Activated T-cell treated with anti-CD3 and anti-CD28 coated beads, Interleukin-2, amount 50 U/mL, for 4 hours (primary cell): ENCODE measurements at regions not wholly inside any gene's neighbourhood (a gene's known extent, or its start where the extent isn't known, plus 50 kb on each side); places are given as distances from the start of the nearest gene placed in this dataset.

Experiments
- ATAC-seq, 2 donors: fragments of 200-7000 bp; cut with Tn5 transposase; one replicate each; pipeline ENCODE4 v1.10.0; 2021
- DNase-seq: peaks from one replicate; pipeline ENCODE4 v3.0.0-alpha.2; 2020
- H3K27me3 Mint-ChIP-seq: one replicate; pipeline ENCODE4 v1.8.0; 2021; ENCODE audit warnings: low read depth, mixed read lengths
- H3K36me3 Mint-ChIP-seq: one replicate; pipeline ENCODE4 v1.8.0; 2022; ENCODE audit warnings: mixed read lengths; ENCODE audit not compliant: insufficient read depth
- H3K4me1 Mint-ChIP-seq: one replicate; pipeline ENCODE4 v1.8.0; 2021; ENCODE audit warnings: low read depth, mixed read lengths
- H3K4me3 Mint-ChIP-seq: one replicate; pipeline ENCODE4 v1.8.0; 2021; ENCODE audit warnings: mild to moderate bottlenecking, moderate library complexity, mixed read lengths
- H3K9me3 Mint-ChIP-seq: one replicate; pipeline ENCODE4 v1.8.0; 2021; ENCODE audit warnings: mixed read lengths

DNA sequence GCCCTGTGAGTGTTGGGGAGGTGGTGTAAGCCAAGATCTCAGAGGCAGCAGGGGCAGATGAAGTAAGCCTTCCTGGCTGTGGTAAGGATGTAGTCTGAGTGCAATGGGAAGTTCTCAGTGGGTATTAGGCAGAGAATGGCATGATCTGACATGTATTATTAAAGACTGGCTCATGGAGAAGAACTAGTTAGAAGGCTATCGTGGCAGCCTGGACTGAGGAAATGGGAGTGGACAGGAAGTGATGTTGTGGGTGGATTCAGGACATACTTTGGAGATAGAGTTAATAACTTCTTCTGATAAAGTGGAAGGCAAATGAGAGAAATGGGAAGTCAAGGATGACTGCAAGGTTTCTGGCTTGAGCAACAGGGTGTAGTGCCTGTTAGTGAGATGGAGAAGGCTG is 250.9 kb upstream of the CFAP20DC start:
- Mint-ChIP-seq H3K9me3 (peaks cover 12% of the 10 kb centered on the region), H3K4me3 (no peak overlapping the region), H3K36me3 (no peaks in the 10 kb centered on the region), H3K4me1 (no peaks in the 10 kb centered on the region), H3K27me3 (no peaks in the 10 kb centered on the region)
- ATAC-seq = no peak
- DNase-seq = no peak

- no peaks in the 10 kb centered on the region for H3K27me3 Mint-ChIP-seq
- no peaks in the 10 kb centered on the region for H3K4me1 Mint-ChIP-seq
- peaks cover 14% of the 10 kb centered on the region for H3K9me3 Mint-ChIP-seq
- H3K36me3 Mint-ChIP-seq = peaks cover 2% of the 10 kb centered on the region
- ATAC-seq (no peak), DNase-seq (no peak)
- H3K4me3 Mint-ChIP-seq = no peak overlapping the region
These were observed 249.7 kb upstream of the CFAP20DC start for GRCh38 chr3:59299561-59299960.

DNA sequence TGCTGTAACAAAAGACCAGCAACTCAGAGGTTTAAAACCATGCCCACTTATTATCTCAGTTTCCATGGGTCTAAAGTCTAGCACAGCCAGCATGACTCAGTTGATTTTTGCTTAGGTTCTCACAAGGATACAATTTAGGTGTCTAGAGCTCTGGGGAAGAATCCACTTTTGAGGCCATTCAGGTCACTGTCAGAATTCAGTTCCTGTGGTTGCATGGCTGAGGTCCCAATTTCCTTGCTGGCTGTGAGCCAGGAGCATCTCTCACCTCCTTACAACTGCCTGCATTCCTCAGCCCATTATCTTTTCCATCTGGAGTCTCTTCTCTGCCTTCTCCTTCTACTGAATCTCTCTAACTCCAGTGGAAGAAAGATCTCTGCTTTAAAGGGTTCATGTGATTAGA is 240.5 kb upstream of the CFAP20DC start:
- DNase-seq (no peak), ATAC-seq (no peak)
- H3K4me3 Mint-ChIP-seq = no peak overlapping the region
- H3K36me3 Mint-ChIP-seq = peaks cover 2% of the 10 kb centered on the region
- peaks cover 14% of the 10 kb centered on the region for H3K9me3 Mint-ChIP-seq
- H3K27me3 Mint-ChIP-seq = no peaks in the 10 kb centered on the region
- peaks cover 12% of the 10 kb centered on the region for H3K4me1 Mint-ChIP-seq

DNA sequence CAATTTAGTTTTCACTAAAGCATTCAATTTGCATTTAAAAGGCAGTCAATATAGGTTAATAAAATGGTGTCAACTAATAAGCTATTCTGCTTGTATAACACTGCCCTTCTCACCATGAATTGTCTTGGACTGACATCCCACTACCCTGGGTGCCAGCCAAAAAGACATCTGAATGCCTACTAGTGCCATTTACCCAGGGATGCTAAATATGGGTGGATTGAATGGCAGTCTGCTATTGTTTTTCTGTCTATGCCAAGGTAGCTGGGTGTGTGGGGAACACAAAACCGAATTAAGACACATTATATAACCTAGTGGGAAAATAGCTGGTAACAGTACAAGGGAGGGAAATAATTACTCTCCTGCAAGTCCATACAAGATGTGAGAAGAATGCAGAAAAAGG is 240.0 kb upstream of the CFAP20DC start:
- H3K4me1 Mint-ChIP-seq = peaks cover 12% of the 10 kb centered on the region
- H3K4me3 Mint-ChIP-seq = no peak overlapping the region
- peaks cover 13% of the 10 kb centered on the region for H3K9me3 Mint-ChIP-seq
- no peak for ATAC-seq
- no peaks in the 10 kb centered on the region for H3K36me3 Mint-ChIP-seq
- DNase-seq = no peak
- H3K27me3 Mint-ChIP-seq = no peaks in the 10 kb centered on the region

DNA sequence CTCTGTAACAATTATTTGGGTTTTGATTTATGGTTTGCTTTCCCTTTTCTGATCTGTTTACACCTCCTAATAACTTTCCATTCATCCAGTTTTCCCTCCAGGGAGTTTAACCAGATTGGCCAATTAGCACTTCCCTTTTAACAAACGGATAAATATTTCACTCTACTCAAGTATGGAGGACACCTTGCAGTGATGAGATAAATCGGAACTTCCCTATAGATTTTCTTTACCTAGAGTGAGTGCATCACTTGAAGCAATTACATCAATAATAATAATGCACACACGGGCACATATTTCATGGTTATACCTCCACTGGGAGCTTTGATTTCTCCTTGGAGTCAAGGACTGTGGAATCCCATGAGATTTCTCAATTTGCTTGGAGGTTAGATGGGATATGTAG is 239.1 kb upstream of the CFAP20DC start:
- Mint-ChIP-seq H3K4me1 (peaks cover 12% of the 10 kb centered on the region), H3K9me3 (peaks cover 9% of the 10 kb centered on the region), H3K4me3 (no peak overlapping the region), H3K36me3 (no peaks in the 10 kb centered on the region), H3K27me3 (no peaks in the 10 kb centered on the region)
- no peak for ATAC-seq
- DNase-seq = no peak

- DNase-seq (no peak), ATAC-seq (peak; percentile 87 to 96)
- no peak overlapping the region for H3K4me3 Mint-ChIP-seq
- H3K27me3 Mint-ChIP-seq = no peaks in the 10 kb centered on the region
- no peaks in the 10 kb centered on the region for H3K9me3 Mint-ChIP-seq
- H3K4me1 Mint-ChIP-seq = peaks cover 12% of the 10 kb centered on the region
- no peaks in the 10 kb centered on the region for H3K36me3 Mint-ChIP-seq
These were observed 237.1 kb upstream of the CFAP20DC start for GRCh38 chr3:59286791-59287531.

GRCh38 chr3:59285560-59285959 is 235.7 kb upstream of the CFAP20DC start:
- ATAC-seq (no peak), DNase-seq (no peak)
- Mint-ChIP-seq H3K4me3 (no peak overlapping the region), H3K27me3 (no peaks in the 10 kb centered on the region), H3K9me3 (no peaks in the 10 kb centered on the region), H3K36me3 (no peaks in the 10 kb centered on the region), H3K4me1 (peaks cover 12% of the 10 kb centered on the region)

GRCh38 chr3:59284926-59285325 is 235.1 kb upstream of the CFAP20DC start:
- no peak for DNase-seq
- no peaks in the 10 kb centered on the region for H3K27me3 Mint-ChIP-seq
- H3K4me3 Mint-ChIP-seq = no peak overlapping the region
- H3K9me3 Mint-ChIP-seq = no peaks in the 10 kb centered on the region
- H3K36me3 Mint-ChIP-seq = no peaks in the 10 kb centered on the region
- no peak for ATAC-seq
- H3K4me1 Mint-ChIP-seq = peaks cover 12% of the 10 kb centered on the region

DNA sequence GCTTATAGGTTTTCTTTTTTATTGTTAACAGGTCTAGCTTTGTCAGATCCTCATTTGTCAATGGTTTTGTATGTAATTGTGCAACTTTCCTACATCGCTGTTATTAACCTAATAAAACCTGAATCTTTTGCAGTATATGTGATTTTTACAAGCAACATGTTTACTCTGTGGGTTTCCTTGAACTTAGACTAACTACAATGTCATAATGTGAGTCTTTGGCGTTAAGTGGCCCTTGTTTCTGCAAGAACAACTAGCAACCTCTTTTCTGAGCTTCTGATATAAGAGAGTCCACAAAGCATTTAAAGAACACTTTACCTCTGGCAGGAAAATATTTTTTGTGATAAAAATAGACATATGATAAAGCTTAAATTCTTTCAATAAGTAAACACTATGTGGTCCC is 230.3 kb upstream of the CFAP20DC start:
- DNase-seq = no peak
- H3K36me3 Mint-ChIP-seq = no peaks in the 10 kb centered on the region
- no peaks in the 10 kb centered on the region for H3K9me3 Mint-ChIP-seq
- H3K4me3 Mint-ChIP-seq = no peak overlapping the region
- ATAC-seq = no peak
- H3K4me1 Mint-ChIP-seq = no peaks in the 10 kb centered on the region
- no peaks in the 10 kb centered on the region for H3K27me3 Mint-ChIP-seq

GRCh38 chr3:59277816-59278215 is 228.0 kb upstream of the CFAP20DC start:
- no peak for DNase-seq
- Mint-ChIP-seq H3K4me3 (no peak overlapping the region), H3K4me1 (no peaks in the 10 kb centered on the region), H3K27me3 (no peaks in the 10 kb centered on the region), H3K9me3 (no peaks in the 10 kb centered on the region), H3K36me3 (no peaks in the 10 kb centered on the region)
- ATAC-seq = no peak

DNA sequence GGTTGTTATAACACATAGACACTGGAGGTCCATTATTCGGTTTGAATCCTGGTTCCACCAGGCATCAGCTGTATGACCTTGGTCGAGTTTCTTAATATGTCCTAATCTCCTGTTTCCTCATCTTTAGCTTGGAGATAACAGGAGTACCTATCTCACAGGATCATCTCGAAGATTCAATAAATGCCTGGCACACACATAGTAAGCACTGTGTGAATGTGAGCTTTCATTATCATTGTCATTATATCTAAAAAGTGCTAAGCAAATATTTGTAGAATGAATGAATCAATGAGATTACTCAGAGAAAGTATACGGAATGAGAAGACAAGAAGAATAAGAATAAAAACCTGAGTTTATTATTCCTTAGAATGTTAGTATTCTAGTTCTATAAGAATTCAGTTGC is 227.4 kb upstream of the CFAP20DC start:
- Mint-ChIP-seq H3K27me3 (no peaks in the 10 kb centered on the region), H3K9me3 (no peaks in the 10 kb centered on the region), H3K4me1 (no peaks in the 10 kb centered on the region), H3K4me3 (no peak overlapping the region), H3K36me3 (no peaks in the 10 kb centered on the region)
- DNase-seq (no peak), ATAC-seq (no peak)

GRCh38 chr3:59273976-59274375 is 224.2 kb upstream of the CFAP20DC start:
- H3K9me3 Mint-ChIP-seq = no peaks in the 10 kb centered on the region
- no peak for DNase-seq
- no peak for ATAC-seq
- H3K4me1 Mint-ChIP-seq = no peaks in the 10 kb centered on the region
- no peaks in the 10 kb centered on the region for H3K36me3 Mint-ChIP-seq
- no peak overlapping the region for H3K4me3 Mint-ChIP-seq
- no peaks in the 10 kb centered on the region for H3K27me3 Mint-ChIP-seq

GRCh38 chr3:59271971-59272370 is 222.1 kb upstream of the CFAP20DC start:
- ATAC-seq = no peak
- H3K27me3 Mint-ChIP-seq = no peaks in the 10 kb centered on the region
- no peak for DNase-seq
- no peaks in the 10 kb centered on the region for H3K4me1 Mint-ChIP-seq
- H3K4me3 Mint-ChIP-seq = no peak overlapping the region
- no peaks in the 10 kb centered on the region for H3K36me3 Mint-ChIP-seq
- H3K9me3 Mint-ChIP-seq = no peaks in the 10 kb centered on the region

GRCh38 chr3:59270921-59271320 is 221.1 kb upstream of the CFAP20DC start:
- Mint-ChIP-seq H3K4me1 (no peaks in the 10 kb centered on the region), H3K4me3 (no peak overlapping the region), H3K27me3 (no peaks in the 10 kb centered on the region), H3K9me3 (no peaks in the 10 kb centered on the region), H3K36me3 (no peaks in the 10 kb centered on the region)
- no peak for DNase-seq
- no peak for ATAC-seq

DNA sequence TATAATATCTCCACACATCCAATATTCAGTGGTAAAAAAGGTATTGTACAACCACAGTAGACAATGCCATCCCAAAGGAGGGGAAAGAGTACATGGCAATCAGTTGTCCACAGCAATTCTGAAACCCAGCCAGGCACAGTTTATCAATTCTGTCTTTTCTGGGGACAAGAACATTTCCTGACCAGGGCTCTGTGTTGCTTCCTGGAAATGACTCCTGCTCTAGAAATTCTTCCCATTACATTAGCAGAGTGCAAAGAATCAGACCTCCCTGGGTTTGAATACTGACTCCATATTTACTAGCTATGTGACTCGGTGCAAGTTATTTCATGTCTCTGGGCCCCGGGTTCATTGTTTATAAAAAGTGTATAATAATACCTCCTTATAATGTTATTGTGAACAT is 220.4 kb upstream of the CFAP20DC start:
- ATAC-seq = no peak
- H3K9me3 Mint-ChIP-seq = no peaks in the 10 kb centered on the region
- no peaks in the 10 kb centered on the region for H3K36me3 Mint-ChIP-seq

GRCh38 chr3:59268170-59268569 is 218.3 kb upstream of the CFAP20DC start:
- Mint-ChIP-seq H3K4me3 (no peak overlapping the region), H3K27me3 (no peaks in the 10 kb centered on the region), H3K4me1 (no peaks in the 10 kb centered on the region), H3K36me3 (no peaks in the 10 kb centered on the region), H3K9me3 (peaks cover 6% of the 10 kb centered on the region)
- ATAC-seq (no peak), DNase-seq (no peak)

More for the DNA sequence above, 220.4 kb upstream of the CFAP20DC start:
- DNase-seq = no peak
- Mint-ChIP-seq H3K27me3 (no peaks in the 10 kb centered on the region), H3K4me1 (no peaks in the 10 kb centered on the region), H3K4me3 (no peak overlapping the region)
